Fibroblast of the conjunctiva (primary cell): ENCODE measurements at regions not wholly inside any gene's neighbourhood (a gene's known extent, or its start where the extent isn't known, plus 50 kb on each side); places are given as distances from the start of the nearest gene placed in this dataset.

Experiments
- DNase-seq: peaks from one replicate; pipeline ENCODE4 v3.0.0-alpha.2; 2010; ENCODE audit warnings: low read depth

GRCh38 chr2:830419-831224 is 120.0 kb upstream of the SNTG2 start:
- no peak for DNase-seq

- DNase-seq = no peak
These were observed 121.6 kb upstream of the SNTG2 start for GRCh38 chr2:829047-829446.

GRCh38 chr2:824954-825353 is 125.7 kb upstream of the SNTG2 start:
- DNase-seq = no peak

DNA sequence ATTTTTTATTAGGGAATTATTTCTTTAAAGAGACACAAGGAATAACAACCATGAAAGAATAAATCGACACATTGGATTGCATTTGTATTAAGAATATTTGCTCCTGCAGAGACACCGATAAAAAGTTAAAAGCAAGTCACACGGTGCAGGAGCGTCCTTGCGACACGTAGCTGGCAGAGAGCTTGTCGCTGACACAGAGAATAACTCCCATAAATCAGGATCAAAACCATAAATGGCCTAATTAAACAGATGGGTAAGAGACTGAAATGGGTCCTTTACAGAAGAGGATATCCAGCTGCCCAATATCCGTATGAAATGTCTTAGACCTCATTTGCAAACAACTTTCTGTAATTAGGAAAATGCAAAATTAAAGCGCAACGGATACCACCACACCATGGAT is 126.1 kb upstream of the SNTG2 start:
- no peak for DNase-seq

GRCh38 chr2:821546-821945 is 129.1 kb upstream of the SNTG2 start:
- no peak for DNase-seq

DNA sequence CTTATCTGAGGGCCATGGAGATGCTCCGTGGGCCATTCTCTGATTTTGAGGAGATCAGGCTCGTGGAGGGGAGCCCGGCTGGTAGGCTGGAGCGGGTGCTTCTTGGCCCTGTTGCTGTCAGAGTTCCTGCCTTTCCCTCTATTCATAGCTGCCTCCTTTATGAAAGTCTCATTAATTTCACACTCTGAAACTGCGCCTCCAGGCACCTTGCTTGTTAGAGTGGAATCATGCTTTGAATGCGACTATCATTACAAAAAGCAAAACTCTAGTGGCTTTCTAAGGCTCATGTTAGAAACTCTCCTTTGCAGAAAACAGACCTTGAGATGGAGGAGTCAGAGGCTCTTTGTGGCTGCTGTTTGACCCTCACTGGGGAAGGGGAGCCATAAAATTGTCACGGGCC is 131.0 kb upstream of the SNTG2 start:
- no peak for DNase-seq

DNA sequence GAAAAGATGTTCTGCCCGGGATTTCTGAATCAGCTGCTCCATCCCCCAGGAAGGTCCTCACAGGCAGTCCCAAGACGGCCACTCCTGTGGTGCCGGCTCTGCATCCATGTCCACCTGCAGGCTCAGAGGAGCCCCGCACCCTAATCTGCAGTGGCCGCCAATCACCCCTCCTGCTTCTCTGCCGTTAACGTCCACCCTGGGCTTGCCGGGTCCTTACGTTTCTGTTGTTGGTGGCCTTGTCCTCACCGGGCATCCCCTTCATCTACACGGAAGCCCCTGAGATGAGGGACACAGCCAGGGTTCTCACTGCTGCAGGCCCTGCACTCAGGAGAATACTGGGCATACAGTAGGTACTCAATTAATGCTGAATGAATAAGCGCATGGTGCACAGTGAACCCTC is 131.5 kb upstream of the SNTG2 start:
- no peak for DNase-seq

DNA sequence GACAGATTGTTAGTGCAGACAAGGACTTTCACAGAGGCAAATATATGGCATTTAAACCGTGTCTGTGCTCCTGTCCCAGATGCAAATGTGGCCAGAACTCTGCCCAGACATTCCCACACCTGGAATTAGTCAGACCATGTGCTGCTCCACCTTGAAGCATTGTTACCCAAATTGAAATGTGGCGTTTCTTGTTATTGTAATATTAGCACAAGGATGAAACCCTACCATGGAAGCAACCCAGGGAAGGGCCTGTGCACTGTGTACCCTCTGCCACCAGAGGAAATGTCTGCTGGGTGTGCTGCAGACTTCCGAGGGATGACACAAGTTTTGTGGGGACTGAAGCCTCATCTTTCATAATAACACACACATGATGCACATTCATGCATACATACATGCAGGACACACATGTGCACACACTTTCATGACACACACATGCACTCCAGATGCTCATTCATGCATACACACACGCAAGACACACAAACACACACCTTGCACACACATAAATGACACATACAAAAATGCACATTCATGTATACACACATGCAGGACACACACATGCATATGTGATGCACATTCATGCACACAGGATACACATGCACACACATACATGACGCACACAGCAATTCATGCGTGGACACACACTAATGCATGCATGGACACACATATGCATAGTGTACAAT is 133.2 kb upstream of the SNTG2 start:
- DNase-seq = no peak

DNA sequence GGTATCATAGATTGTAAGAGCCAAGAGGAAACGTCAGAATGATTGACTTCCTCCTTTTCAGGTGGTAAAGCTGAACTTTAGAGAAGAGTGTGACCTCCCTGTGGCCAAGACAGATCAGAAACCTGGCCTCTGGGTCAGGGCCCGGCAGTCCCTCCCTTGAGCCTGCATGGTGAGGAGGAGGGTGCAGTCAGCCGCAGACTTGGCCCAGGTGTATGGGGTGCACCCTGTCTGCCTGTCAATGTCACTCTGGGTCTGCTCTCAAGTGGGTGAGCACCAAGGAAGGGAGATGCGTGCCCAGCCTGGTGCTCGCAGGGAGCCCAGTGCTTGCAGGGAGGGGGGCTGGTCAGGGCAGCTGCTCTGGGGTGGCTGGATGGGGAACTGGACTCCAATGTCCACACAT is 134.4 kb upstream of the SNTG2 start:
- DNase-seq = no peak

DNA sequence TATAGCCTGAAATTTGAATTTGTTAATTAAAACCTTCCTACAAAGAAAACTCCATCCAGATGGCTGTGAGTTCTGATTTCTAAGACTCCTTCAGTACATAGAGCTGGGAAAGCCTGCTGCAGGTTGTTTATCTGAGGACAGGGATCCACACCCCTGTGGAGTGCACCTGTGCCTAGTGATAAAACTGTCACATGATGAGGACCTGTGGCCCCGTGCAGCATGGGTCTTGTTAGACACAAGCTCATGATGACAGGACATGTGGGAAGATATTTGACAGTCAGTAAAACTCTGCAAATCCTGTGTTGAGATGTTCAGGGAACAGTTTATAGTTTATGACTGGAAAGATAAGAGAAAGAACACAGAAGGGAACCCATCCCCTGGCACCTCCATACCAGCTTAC is 133.2 kb upstream of the TMEM18 start:
- no peak for DNase-seq

GRCh38 chr2:807300-807699 is 130.1 kb upstream of the TMEM18 start:
- no peak for DNase-seq

DNA sequence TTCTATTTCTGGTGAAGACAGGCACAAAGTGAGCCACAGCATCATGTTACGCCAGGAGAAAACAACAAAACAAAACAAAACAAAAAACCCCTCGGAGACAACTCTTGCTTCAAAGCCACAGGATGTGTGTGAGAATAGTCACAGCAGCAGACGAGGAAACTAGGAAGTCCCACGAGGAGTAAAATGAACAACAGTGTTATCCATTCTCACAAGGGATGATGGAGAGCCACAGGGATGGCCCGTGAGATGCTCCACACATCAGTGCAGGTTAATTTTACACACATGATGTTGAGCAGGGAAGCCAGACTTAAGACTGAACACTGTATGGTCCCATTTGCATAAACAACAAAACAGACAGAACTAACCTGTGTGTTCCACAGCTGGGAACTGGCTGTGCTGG is 128.5 kb upstream of the TMEM18 start:
- no peak for DNase-seq

DNA sequence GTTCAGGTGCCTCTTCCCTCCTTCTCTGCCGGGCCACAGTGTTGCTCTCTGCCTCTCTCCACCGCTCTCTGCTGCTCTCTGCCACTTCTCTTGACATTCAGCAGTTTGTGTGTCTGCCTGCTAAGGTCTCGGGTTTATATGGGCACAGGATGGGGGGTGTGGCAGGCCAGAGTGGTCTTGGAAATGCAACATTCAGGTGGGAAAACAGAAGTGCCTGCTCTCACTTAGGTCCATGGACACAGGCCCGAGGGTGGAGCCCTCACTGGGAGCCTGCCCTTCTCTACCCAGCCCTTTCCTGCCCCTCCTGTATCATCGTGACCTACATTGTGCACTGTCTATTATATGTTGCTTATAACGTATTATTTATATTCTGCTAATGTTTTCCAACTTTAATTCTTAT is 120.8 kb upstream of the TMEM18 start:
- no peak for DNase-seq

GRCh38 chr2:797556-797955 is 120.3 kb upstream of the TMEM18 start:
- no peak for DNase-seq

DNA sequence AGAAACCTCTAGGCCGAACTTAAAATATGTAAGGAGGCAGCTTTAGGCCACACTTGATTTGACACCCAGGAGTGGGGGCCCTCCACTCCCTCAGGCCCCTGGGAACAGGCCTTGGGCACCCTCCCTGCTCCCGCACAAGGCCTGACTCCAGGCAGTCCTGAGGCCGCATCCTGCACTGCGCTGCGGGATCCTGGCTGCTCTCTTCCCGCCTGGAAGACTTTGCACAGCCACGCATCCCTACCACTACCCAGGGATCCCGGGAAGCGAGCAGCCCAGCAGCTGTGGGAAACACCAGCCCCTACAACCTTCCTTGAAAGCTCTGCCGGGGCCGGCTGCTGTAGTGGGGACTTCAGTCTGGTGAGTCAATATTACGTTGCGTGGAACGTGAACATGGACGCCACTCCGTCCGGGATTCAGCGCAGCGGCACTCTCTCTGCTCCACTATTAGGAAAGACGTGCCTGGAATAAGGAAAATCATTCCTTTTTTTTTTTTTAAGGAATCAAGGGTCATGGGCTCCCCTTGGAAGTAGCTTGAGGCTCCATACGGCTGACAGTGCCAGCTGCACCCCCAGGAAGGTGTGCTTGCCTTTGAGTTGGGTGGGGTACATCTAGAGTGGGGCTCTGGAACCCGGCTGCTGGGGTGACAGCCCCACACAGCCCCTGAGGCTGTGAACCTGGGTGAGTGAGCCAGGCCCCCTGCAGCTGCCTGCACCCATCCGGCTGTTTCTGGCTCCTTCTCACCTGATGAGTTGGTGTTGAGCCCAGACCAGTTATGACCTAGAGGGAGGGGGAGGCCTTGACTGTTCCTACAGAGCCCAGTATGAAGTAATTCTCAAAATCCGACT is 119.2 kb upstream of the TMEM18 start:
- no peak for DNase-seq

DNA sequence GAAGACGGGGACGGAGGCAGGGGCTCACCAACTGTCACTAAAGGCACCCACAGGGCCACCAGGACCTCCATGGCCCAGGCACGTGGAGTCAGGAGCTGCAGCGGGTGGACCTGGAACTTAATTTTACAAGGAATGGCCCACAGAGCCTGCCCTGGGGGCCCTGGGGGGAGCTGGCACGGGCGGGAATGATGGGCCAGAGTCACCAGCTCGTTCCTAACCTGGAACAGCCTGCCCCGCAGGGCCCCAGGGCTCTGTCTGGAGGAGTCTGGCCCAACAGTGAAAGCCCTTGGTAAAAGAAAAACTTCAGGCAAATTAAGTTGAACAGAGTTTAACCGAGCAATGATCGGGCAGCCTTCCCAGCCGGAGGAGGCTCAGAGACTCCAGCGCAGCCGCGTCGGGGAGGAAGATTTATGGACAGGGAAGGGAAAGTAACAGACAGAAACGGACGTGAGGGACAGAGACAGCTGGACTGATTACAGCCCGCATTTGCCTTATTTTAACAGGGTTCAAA is 118.4 kb upstream of the TMEM18 start:
- no peak for DNase-seq

- no peak for DNase-seq
These were observed 117.5 kb upstream of the TMEM18 start for GRCh38 chr2:794554-795241.

DNA sequence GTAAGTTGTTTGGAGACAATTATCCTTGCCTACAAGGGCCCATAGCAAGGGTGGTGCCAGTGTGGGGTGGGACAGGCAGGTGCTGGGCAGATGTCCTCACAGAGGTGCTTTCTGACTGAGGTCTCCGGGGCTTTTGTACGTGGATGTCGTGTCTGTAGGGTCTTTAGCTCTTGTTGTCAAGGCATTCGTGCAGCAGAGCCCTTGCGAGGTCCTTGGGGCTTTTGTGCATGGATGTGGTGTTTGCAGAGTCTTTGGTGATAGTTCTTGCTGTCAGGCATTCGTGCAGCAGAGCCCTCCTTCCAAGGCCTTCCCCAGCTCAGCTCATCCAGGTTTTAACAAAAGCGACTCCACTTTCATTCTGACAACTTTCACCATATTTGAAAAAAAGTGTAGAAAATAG is 116.0 kb upstream of the TMEM18 start:
- no peak for DNase-seq

DNA sequence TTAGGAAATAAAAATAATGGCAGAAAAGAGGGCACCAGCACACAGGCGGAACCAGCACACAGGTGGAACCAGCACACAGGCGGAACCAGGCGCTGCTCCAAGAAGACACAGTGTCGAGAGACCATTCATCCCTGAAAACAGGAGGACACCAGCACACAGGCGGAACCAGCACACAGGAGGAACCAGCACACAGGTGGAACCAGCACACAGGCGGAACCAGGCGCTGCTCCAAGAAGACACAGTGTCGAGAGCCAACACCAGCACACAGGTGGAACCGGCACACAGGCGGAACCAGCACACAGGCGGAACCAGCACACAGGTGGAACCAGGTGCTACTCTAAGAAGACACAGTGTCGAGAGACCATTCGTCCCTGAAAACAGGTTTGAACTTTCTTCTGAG is 115.5 kb upstream of the TMEM18 start:
- no peak for DNase-seq

- DNase-seq = no peak
These were observed 113.5 kb upstream of the TMEM18 start for GRCh38 chr2:790634-791245.

- DNase-seq = no peak
These were observed 112.9 kb upstream of the TMEM18 start for GRCh38 chr2:790081-790480.

GRCh38 chr2:789529-789928 is 112.3 kb upstream of the TMEM18 start:
- no peak for DNase-seq
